ENCODE measurements at regions not wholly inside any gene's neighbourhood (a gene's known extent, or its start where the extent isn't known, plus 50 kb on each side); places are given as distances from the start of the nearest gene placed in this dataset.

DNA sequence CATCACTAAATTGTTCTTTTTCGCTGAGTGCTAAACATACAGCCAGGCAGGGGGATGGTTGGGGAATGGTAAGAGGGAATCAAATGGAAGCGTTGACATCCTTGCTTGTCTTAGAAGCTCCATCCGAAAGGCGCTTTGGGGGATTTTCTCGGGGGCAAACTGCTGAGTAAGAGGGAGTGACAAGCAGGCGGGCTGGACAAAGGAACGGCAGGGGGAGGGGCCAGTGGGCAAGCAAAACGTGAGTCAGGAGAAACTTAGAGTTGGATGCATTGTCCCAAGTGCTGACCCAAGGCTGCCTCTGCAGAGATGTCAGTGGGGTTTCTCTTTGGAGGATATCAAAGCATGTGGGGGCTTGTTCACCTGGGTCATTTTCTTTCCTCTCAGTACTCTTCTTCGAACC is 480.5 kb downstream of the VRK1 start:
- TF ChIP-seq POLR2AphosphoS5 (IDR thresholded peaks at IDR 0.05) (no peak), EP300 (IDR thresholded peaks at IDR 0.05) (no peak)
- TF ChIP-seq, protein P1, sequence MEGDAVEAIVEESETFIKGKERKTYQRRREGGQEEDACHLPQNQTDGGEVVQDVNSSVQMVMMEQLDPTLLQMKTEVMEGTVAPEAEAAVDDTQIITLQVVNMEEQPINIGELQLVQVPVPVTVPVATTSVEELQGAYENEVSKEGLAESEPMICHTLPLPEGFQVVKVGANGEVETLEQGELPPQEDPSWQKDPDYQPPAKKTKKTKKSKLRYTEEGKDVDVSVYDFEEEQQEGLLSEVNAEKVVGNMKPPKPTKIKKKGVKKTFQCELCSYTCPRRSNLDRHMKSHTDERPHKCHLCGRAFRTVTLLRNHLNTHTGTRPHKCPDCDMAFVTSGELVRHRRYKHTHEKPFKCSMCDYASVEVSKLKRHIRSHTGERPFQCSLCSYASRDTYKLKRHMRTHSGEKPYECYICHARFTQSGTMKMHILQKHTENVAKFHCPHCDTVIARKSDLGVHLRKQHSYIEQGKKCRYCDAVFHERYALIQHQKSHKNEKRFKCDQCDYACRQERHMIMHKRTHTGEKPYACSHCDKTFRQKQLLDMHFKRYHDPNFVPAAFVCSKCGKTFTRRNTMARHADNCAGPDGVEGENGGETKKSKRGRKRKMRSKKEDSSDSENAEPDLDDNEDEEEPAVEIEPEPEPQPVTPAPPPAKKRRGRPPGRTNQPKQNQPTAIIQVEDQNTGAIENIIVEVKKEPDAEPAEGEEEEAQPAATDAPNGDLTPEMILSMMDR (IDR thresholded peaks at IDR 0.05): no peak
